ENCODE measurements at regions not wholly inside any gene's neighbourhood (a gene's known extent, or its start where the extent isn't known, plus 50 kb on each side); places are given as distances from the start of the nearest gene placed in this dataset.

DNA sequence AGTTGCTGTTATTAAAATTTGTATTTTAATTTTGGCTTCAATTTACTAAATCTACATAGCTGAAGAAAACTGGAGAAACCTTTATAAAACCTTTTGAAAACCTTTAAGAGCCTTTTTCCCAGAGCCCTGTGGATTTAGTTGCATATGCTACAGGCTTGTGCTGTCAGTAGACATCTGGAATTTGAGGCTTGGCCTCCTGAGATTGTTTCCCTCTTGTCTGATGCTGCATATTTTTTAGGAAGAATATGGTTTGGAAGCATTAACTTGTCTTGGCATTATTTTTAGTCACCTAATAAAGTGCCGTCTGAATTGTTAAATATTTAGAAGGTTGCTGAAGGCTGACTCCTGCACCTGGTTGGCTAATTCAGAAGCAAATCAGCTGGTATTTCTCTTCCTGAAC, 369.4 kb downstream of the UTRN start:
- TF ChIP-seq POLR2AphosphoS5 (IDR thresholded peaks at IDR 0.05; ENCODE audit: low read depth) (no peak), EZH2 (IDR thresholded peaks at IDR 0.05; ENCODE audit: low read depth, unreplicated experiment) (no peak), JUNB (IDR thresholded peaks at IDR 0.05; ENCODE audit: unreplicated experiment) (no peak), EZH2phosphoT487 (IDR thresholded peaks at IDR 0.05; ENCODE audit: unreplicated experiment) (no peak), ZNF114 (CRISPR knock-in tag; IDR thresholded peaks at IDR 0.05) (no peak)
- TF ChIP-seq, protein P1, sequence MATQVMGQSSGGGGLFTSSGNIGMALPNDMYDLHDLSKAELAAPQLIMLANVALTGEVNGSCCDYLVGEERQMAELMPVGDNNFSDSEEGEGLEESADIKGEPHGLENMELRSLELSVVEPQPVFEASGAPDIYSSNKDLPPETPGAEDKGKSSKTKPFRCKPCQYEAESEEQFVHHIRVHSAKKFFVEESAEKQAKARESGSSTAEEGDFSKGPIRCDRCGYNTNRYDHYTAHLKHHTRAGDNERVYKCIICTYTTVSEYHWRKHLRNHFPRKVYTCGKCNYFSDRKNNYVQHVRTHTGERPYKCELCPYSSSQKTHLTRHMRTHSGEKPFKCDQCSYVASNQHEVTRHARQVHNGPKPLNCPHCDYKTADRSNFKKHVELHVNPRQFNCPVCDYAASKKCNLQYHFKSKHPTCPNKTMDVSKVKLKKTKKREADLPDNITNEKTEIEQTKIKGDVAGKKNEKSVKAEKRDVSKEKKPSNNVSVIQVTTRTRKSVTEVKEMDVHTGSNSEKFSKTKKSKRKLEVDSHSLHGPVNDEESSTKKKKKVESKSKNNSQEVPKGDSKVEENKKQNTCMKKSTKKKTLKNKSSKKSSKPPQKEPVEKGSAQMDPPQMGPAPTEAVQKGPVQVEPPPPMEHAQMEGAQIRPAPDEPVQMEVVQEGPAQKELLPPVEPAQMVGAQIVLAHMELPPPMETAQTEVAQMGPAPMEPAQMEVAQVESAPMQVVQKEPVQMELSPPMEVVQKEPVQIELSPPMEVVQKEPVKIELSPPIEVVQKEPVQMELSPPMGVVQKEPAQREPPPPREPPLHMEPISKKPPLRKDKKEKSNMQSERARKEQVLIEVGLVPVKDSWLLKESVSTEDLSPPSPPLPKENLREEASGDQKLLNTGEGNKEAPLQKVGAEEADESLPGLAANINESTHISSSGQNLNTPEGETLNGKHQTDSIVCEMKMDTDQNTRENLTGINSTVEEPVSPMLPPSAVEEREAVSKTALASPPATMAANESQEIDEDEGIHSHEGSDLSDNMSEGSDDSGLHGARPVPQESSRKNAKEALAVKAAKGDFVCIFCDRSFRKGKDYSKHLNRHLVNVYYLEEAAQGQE (IDR thresholded peaks at IDR 0.05; ENCODE audit: unreplicated experiment): no peak
- TF ChIP-seq, protein P2, sequence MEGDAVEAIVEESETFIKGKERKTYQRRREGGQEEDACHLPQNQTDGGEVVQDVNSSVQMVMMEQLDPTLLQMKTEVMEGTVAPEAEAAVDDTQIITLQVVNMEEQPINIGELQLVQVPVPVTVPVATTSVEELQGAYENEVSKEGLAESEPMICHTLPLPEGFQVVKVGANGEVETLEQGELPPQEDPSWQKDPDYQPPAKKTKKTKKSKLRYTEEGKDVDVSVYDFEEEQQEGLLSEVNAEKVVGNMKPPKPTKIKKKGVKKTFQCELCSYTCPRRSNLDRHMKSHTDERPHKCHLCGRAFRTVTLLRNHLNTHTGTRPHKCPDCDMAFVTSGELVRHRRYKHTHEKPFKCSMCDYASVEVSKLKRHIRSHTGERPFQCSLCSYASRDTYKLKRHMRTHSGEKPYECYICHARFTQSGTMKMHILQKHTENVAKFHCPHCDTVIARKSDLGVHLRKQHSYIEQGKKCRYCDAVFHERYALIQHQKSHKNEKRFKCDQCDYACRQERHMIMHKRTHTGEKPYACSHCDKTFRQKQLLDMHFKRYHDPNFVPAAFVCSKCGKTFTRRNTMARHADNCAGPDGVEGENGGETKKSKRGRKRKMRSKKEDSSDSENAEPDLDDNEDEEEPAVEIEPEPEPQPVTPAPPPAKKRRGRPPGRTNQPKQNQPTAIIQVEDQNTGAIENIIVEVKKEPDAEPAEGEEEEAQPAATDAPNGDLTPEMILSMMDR (conservative IDR thresholded peaks at IDR 0.05; ENCODE audit: low read depth in 2 of 2): no peak

Measured in GM23338 (cell line).